ENCODE measurements at regions not wholly inside any gene's neighbourhood (a gene's known extent, or its start where the extent isn't known, plus 50 kb on each side); places are given as distances from the start of the nearest gene placed in this dataset.

GRCh38 chr2:187115627-187116026, 266.7 kb upstream of the ZSWIM2 start:
- no peaks in the 10 kb centered on the region for H3K9me3 Mint-ChIP-seq
- H3K4me1 Mint-ChIP-seq: no peaks in the 10 kb centered on the region
- POLR2A ChIA-PET: interaction anchor here (0.6 kb wide), 1 partner anchor 21 kb away, joined by 3 read pairs; no protein-coding TSS in a partner anchor
- no peak overlapping the region for H3K4me3 Mint-ChIP-seq
- no peak for DNase-seq
- CTCF ChIA-PET: no interaction called here
- no peaks in the 10 kb centered on the region for H3K36me3 Mint-ChIP-seq (ENCODE audit: low read depth)
- H3K27ac Mint-ChIP-seq: no peak overlapping the region
- no peaks in the 10 kb centered on the region for H3K27me3 Mint-ChIP-seq

GRCh38 chr2:187107001-187107400, 258.0 kb upstream of the ZSWIM2 start:
- no peak overlapping the region for H3K4me3 Mint-ChIP-seq
- ChIA-PET CTCF (no interaction called here), POLR2A (no interaction called here)
- H3K27ac Mint-ChIP-seq: no peak overlapping the region
- H3K27me3 Mint-ChIP-seq: no peaks in the 10 kb centered on the region
- no peak for DNase-seq
- no peaks in the 10 kb centered on the region for H3K9me3 Mint-ChIP-seq
- no peaks in the 10 kb centered on the region for H3K36me3 Mint-ChIP-seq (ENCODE audit: low read depth)
- no peaks in the 10 kb centered on the region for H3K4me1 Mint-ChIP-seq

- no peak overlapping the region for H3K4me3 Mint-ChIP-seq
- H3K4me1 Mint-ChIP-seq: no peaks in the 10 kb centered on the region
- H3K27ac Mint-ChIP-seq: no peak overlapping the region
- POLR2A ChIA-PET: no interaction called here
- CTCF ChIA-PET: no interaction called here
- DNase-seq: no peak
- H3K9me3 Mint-ChIP-seq: no peaks in the 10 kb centered on the region
- H3K27me3 Mint-ChIP-seq: no peaks in the 10 kb centered on the region
- H3K36me3 Mint-ChIP-seq (ENCODE audit: low read depth): no peaks in the 10 kb centered on the region
Observed at GRCh38 chr2:187105218-187105617, 256.2 kb upstream of the ZSWIM2 start.

- DNase-seq: no peak
- Mint-ChIP-seq H3K36me3 (ENCODE audit: low read depth) (no peaks in the 10 kb centered on the region), H3K4me1 (no peaks in the 10 kb centered on the region), H3K9me3 (no peaks in the 10 kb centered on the region), H3K27ac (no peak overlapping the region), H3K27me3 (no peaks in the 10 kb centered on the region), H3K4me3 (no peak overlapping the region)
- CTCF ChIA-PET: no interaction called here
- POLR2A ChIA-PET: no interaction called here
Observed at GRCh38 chr2:187102381-187102780, 253.4 kb upstream of the ZSWIM2 start.

GRCh38 chr2:187098154-187098553, 249.2 kb upstream of the ZSWIM2 start:
- H3K9me3 Mint-ChIP-seq: no peaks in the 10 kb centered on the region
- H3K36me3 Mint-ChIP-seq (ENCODE audit: low read depth): no peaks in the 10 kb centered on the region
- ChIA-PET CTCF (no interaction called here), POLR2A (no interaction called here)
- H3K4me1 Mint-ChIP-seq: no peaks in the 10 kb centered on the region
- H3K27ac Mint-ChIP-seq: no peak overlapping the region
- no peaks in the 10 kb centered on the region for H3K27me3 Mint-ChIP-seq
- no peak overlapping the region for H3K4me3 Mint-ChIP-seq
- no peak for DNase-seq

- Mint-ChIP-seq H3K27me3 (no peaks in the 10 kb centered on the region), H3K36me3 (ENCODE audit: low read depth) (no peaks in the 10 kb centered on the region), H3K9me3 (no peaks in the 10 kb centered on the region), H3K4me3 (no peak overlapping the region), H3K4me1 (no peaks in the 10 kb centered on the region), H3K27ac (no peak overlapping the region)
- no peak for DNase-seq
- ChIA-PET POLR2A (no interaction called here), CTCF (no interaction called here)
Observed at GRCh38 chr2:187093771-187094412, 244.9 kb upstream of the ZSWIM2 start.

- Mint-ChIP-seq H3K4me1 (no peaks in the 10 kb centered on the region), H3K27me3 (no peaks in the 10 kb centered on the region), H3K9me3 (no peaks in the 10 kb centered on the region), H3K4me3 (no peak overlapping the region), H3K27ac (no peak overlapping the region), H3K36me3 (ENCODE audit: low read depth) (no peaks in the 10 kb centered on the region)
- ChIA-PET POLR2A (no interaction called here), CTCF (no interaction called here)
- no peak for DNase-seq
Observed at GRCh38 chr2:187091664-187092063, 242.7 kb upstream of the ZSWIM2 start.

GRCh38 chr2:187084524-187084923, 235.6 kb upstream of the ZSWIM2 start:
- H3K36me3 Mint-ChIP-seq (ENCODE audit: low read depth): no peaks in the 10 kb centered on the region
- DNase-seq: no peak
- no peaks in the 10 kb centered on the region for H3K4me1 Mint-ChIP-seq
- ChIA-PET CTCF (no interaction called here), POLR2A (no interaction called here)
- H3K27me3 Mint-ChIP-seq: no peaks in the 10 kb centered on the region
- H3K4me3 Mint-ChIP-seq: no peak overlapping the region
- no peaks in the 10 kb centered on the region for H3K9me3 Mint-ChIP-seq
- no peak overlapping the region for H3K27ac Mint-ChIP-seq

GRCh38 chr2:187081461-187081860, 232.5 kb upstream of the ZSWIM2 start:
- ChIA-PET CTCF (no interaction called here), POLR2A (no interaction called here)
- Mint-ChIP-seq H3K36me3 (ENCODE audit: low read depth) (no peaks in the 10 kb centered on the region), H3K27ac (no peak overlapping the region), H3K27me3 (no peaks in the 10 kb centered on the region), H3K9me3 (no peaks in the 10 kb centered on the region), H3K4me3 (no peak overlapping the region), H3K4me1 (no peaks in the 10 kb centered on the region)
- no peak for DNase-seq

- Mint-ChIP-seq H3K4me1 (no peaks in the 10 kb centered on the region), H3K4me3 (no peak overlapping the region), H3K27me3 (no peaks in the 10 kb centered on the region), H3K36me3 (ENCODE audit: low read depth) (no peaks in the 10 kb centered on the region), H3K27ac (no peak overlapping the region), H3K9me3 (no peaks in the 10 kb centered on the region)
- ChIA-PET CTCF (no interaction called here), POLR2A (no interaction called here)
- no peak for DNase-seq
Observed at GRCh38 chr2:187079901-187080300, 230.9 kb upstream of the ZSWIM2 start.

- Mint-ChIP-seq H3K4me3 (no peak overlapping the region), H3K4me1 (no peaks in the 10 kb centered on the region), H3K27me3 (no peaks in the 10 kb centered on the region), H3K9me3 (no peaks in the 10 kb centered on the region), H3K27ac (no peak overlapping the region), H3K36me3 (ENCODE audit: low read depth) (no peaks in the 10 kb centered on the region)
- ChIA-PET POLR2A (no interaction called here), CTCF (no interaction called here)
- no peak for DNase-seq
Observed at GRCh38 chr2:187078297-187078696, 229.3 kb upstream of the ZSWIM2 start.

GRCh38 chr2:187075671-187076070, 226.7 kb upstream of the ZSWIM2 start:
- no peak for DNase-seq
- CTCF ChIA-PET: no interaction called here
- H3K4me1 Mint-ChIP-seq: no peaks in the 10 kb centered on the region
- no peaks in the 10 kb centered on the region for H3K27me3 Mint-ChIP-seq
- no peak overlapping the region for H3K27ac Mint-ChIP-seq
- no peak overlapping the region for H3K4me3 Mint-ChIP-seq
- H3K9me3 Mint-ChIP-seq: no peaks in the 10 kb centered on the region
- no peaks in the 10 kb centered on the region for H3K36me3 Mint-ChIP-seq (ENCODE audit: low read depth)
- POLR2A ChIA-PET: no interaction called here

GRCh38 chr2:187075199-187075635, 226.2 kb upstream of the ZSWIM2 start:
- ChIA-PET POLR2A (no interaction called here), CTCF (no interaction called here)
- DNase-seq: no peak
- H3K4me1 Mint-ChIP-seq: no peaks in the 10 kb centered on the region
- H3K36me3 Mint-ChIP-seq (ENCODE audit: low read depth): no peaks in the 10 kb centered on the region
- no peak overlapping the region for H3K4me3 Mint-ChIP-seq
- H3K27me3 Mint-ChIP-seq: no peaks in the 10 kb centered on the region
- no peak overlapping the region for H3K27ac Mint-ChIP-seq
- H3K9me3 Mint-ChIP-seq: no peaks in the 10 kb centered on the region

GRCh38 chr2:187058198-187058597, 209.2 kb upstream of the ZSWIM2 start:
- no peak for DNase-seq
- POLR2A ChIA-PET: no interaction called here
- CTCF ChIA-PET: no interaction called here
- H3K27me3 Mint-ChIP-seq: no peaks in the 10 kb centered on the region
- H3K9me3 Mint-ChIP-seq: peaks cover 3% of the 10 kb centered on the region
- no peaks in the 10 kb centered on the region for H3K36me3 Mint-ChIP-seq (ENCODE audit: low read depth)
- no peaks in the 10 kb centered on the region for H3K4me1 Mint-ChIP-seq
- H3K4me3 Mint-ChIP-seq: no peak overlapping the region
- no peak overlapping the region for H3K27ac Mint-ChIP-seq

Data from activated CD4-positive, alpha-beta T cell treated with anti-CD3 and anti-CD28 coated beads, Interleukin-2, amount 10 ng/mL, durations not matched to agents 7 days and 5 days (primary cell).